HG03097 (cell line): ENCODE measurements at regions not wholly inside any gene's neighbourhood (a gene's known extent, or its start where the extent isn't known, plus 50 kb on each side); places are given as distances from the start of the nearest gene placed in this dataset.
"Not testable (repeated sequence)": the region's sequence is repeated elsewhere in the genome, so short reads cannot be mapped to it uniquely, and the experiment has no call there.

ENCODE experiments used
- ATAC-seq: cut with Tn5 transposase; IDR thresholded peaks from one replicate; pipeline ENCODE4 v1.9.1; 2021; ENCODE audit not compliant: unreplicated experiment, low FRiP score

DNA sequence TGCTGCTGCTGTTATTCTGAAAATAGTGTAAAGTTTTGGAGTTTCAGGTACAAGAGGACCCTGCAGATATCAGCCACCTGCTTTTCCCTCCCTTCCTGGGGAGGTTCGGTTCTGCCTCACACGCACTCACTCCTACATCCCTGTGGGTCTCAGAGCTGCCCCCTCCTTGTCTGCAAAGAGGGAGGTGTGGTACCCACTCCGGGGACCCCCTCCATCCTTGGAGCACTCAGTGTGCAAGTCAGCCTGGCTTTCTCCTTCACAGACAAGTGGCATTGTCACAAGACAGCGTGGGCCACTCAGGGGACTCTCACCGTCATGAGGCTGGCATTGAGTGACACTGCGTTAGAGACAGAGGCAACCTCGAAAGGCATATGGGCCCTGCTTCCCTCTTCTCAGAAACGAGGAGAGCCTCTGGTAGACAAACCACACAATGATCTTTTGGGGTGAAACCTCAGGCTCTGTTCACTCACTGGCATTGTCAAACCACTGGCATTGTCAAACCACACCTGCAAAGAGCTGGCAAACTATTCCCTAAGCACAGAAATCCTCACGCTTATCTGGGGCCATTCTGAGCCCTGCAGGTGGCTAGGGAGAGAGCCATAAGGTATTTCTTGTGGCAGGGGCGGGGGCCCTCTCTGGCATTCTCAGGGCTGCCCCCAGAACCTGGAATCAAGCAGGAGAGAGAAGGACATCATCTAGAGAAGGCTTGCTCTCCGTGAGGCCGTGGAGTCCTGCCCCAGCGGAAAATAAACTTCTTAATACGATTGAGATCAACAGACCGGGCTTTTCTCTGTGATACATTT, 285.0 kb downstream of the SHOX start:
- no peak for ATAC-seq

DNA sequence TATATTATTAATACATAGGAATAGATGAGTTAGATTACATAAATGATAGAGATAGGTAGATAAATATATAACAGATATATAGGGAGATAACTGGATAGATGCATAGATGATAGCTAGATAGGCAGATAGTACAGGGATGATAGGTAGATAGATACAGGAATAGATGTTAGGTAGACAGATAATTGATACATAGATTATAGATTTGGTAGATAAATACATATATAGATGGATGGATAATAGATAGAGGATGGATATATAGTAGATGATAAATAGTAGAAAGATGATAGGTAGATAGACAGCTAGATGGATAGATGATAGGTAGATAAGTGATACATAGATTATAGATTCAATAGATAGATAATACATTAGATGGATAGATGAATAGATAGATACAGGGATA, 283.6 kb downstream of the SHOX start:
- ATAC-seq = no peak

DNA sequence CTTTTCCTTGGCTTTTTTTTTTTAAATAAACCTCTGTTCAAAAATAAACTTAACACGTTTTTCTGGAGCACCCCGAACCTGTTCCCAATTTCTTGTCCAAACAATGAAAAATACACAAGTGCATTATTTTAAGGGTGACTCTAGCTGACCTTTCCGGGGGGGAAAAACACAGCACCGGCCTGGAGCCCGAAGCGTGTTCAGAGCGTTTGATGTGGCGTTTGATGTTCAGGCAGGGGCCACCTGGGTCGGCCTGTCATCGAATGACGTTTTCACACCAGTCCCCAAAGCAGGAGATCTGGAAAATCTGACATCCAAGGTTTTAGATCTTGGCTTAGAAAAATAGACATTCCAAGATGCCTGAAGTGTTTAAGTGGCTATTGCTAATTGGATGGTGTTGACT, 282.1 kb downstream of the SHOX start:
- no peak for ATAC-seq

DNA sequence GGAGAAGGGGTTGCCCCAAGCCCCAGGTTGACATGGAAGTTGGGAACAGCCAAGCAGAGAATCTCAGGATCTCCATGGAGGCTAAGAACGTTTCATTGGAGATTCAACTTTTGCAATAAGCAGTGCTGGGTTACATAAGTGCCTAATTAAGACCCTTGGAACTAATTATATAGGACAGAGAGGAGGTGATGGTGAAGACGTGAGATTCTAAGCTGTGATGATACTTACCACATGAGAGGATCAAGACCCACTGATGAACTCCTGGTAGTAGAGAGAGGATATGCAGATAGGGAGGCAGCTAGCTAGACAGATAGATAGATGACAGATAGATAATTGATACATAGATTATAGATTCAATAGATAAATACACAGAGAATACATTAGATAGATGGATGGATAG, 278.5 kb downstream of the SHOX start:
- ATAC-seq = not testable (repeated sequence)

DNA sequence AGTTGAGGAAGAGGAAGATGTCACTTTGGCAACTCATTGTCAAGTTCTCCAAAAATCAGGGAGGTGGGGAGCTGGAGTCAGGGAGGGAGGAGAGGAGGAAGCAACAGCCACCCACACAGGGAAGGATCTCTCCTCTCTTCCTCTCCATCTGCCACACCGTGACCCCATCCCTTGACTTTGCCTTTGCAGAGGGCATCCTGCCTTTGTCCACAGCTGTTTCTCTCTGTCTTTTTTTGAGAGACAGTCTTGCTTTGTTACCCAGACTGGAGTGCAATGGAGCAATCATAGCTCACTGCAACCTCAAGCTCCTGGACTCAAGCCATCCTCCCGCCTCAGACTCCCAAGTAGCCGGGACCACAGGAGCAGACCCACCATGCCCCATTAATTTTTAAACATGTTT, 276.0 kb downstream of the SHOX start:
- ATAC-seq = no peak

DNA sequence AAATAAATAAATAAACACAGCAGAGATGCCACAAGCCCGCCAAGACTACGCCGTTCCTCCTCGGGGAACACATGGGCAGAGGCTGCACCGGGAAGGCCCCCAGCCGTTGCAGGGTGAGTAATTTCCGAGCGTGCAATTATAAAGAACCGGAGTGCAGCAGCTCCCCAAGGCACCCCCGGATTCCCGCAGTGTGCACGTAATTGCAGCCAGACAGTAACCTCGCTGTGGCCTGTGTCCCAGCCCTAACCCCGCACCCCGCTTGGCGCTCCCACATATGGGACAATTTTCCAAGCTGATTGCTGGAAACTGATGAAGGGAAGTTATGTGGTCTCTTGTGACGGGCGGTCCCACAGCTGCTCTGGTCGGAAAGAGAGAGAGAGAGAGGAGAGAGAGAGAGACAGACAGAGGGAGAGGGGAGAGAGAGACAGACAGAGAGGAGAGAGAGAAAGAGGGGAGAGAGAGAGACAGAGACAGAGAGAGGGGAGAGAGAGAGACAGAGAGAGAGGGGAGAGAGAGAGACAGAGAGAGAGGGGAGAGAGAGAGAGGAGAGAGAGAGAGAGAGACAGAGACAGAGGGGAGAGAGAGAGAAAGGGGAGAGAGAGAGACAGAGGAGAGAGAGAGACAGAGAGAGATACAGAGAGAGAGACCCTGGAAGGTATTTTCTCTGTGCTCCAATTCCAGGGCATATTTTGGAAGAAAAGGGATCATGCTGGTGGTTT, 275.4 kb downstream of the SHOX start:
- ATAC-seq = no peak

DNA sequence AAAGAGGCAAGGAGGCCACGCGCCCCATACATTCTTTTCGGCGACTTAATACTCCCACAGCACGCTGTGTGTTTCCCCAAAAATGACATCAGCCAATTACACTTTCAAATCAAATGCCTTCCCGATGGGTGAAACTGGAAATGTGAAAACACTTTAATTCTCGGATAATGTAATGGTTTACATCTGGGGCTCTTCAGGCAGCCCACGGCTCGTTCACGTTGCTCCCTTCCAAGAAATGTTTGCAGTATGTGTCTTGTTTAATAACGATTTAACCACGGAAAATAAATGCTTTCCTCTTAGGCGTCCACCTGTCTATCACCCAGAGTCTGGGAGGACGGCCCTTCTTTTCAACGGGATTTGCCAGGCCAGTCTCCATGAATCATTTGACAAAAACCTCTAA, 272.5 kb downstream of the SHOX start:
- no peak for ATAC-seq

DNA sequence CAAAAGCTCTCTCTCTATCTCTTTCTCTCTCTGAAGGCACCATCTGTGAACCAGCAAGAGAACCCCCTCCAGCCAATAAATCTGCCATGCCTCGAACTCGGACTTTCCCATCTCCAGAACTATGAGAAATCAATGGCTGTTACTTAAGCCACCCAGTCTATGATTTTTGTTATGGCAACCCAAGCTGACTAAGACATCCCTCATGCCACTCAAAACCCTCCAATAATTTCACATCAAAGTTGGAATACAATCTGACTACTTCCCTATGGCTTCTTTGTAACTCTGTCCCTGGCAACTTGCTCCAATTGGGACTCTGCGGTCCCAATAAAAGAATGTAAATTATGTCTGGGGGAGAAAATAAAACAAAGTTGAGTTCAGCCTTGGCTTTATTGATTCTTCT, 265.7 kb downstream of the SHOX start:
- no peak for ATAC-seq

DNA sequence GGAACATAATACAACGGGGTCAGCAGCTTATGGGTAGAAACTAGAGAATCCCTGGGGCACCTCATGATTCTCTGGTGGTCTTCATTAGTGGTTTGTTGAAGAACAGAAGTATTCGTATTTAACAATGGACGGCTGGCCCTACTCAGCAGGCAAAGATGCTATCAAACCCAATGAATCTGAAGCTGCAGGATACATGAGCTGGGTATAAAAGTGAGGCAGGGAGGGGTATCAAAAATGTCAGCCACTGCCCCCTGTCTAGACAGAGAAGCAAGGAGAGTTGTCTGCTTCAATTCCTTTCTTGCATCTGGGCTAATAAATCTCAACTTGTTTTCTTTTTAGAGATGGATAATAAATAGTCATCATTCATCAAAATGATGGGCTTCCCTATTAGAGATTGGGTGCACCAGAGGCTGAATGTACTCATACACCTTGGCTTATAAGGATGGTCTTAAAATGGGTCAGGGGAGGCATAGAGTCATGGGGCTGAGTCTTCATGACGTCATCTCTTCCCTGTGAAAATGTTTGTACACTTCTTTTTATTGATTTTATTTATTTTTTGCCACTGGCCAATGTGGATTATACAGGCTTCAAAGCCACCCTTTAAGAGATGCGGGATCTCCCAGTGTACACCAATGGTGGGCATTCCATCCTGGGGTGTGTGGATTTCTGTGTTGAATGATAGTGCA, 259.5 kb downstream of the SHOX start:
- ATAC-seq = no peak

DNA sequence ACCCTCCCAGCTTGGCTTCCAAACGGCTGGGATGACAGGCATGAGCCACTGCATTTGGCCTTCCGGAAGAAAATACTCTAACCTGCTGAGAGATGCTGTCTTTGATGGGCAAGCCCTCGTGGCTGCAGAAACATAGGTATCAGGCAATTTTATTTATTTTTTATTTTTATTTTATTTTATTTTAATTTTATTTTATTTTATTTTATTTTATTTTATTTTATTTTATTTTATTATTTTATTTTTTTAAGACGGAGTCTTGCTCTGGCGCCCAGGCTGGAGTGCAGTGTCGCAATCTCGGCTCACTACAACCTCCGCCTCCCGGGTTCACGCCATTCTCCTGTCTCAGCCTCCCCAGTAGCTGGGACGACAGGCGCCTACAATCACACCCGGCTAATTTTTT, 257.1 kb downstream of the SHOX start:
- ATAC-seq = not testable (repeated sequence)

DNA sequence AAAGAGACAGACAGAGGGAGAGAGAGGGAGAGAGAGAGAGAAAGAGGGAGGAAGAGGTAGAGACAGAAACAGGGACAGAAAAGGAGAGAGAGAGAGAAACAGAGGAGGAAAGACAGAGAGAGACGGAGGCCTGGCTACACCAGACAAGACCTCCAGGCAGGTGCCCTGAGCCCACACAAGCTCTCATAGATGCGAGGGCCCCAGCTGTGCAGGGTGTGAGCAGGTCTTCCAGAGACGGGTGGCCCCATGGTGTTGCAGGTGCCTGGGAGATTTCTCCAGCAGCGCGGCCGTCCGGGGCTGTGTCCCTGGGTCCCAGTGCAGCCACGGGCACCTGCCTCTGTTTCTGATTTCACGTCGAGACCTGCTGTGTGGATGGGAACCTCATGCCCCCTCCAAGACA, 253.0 kb downstream of the SHOX start:
- ATAC-seq = no peak

DNA sequence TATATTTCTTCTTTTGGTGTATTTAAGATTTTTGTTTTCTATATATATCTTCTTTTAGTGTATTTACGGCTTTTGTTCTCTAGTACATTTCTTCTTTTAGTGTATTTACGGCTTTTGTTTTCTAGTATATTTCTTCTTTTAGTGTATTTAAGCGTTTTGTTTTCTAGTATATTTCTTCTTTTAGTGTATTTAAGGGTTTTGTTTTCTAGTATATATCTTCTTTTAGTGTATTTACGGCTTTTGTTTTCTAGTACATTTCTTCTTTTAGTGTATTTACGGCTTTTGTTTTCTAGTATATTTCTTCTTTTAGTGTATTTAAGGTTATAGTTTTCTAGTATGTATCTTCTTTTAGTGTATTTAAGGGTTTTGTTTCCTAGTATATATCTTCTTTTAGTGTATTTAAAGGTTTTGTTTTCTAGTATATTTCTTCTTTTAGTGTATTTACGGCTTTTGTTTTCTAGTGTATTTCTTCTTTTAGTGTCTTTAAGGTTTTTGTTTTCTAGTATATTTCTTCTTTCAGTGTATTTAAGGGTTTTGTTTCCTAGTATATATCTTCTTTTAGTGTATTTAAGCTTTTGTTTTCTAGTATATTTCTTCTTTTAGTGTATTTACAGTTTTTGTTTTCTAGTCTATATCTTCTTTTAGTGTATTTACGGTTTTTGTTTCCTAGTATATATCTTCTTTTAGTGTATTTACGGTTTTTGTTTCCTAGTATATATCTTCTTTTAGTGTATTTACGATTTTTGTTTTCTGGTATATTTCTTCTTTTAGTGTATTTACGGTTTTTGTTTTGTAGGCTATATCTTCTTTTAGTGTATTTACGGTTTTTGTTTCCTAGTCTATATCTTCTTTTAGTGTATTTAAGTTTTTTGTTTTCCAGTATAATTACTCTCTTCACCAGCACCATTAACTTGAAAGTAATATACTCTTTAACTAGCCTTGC, 249.4 kb downstream of the SHOX start:
- ATAC-seq = not testable (repeated sequence)

DNA sequence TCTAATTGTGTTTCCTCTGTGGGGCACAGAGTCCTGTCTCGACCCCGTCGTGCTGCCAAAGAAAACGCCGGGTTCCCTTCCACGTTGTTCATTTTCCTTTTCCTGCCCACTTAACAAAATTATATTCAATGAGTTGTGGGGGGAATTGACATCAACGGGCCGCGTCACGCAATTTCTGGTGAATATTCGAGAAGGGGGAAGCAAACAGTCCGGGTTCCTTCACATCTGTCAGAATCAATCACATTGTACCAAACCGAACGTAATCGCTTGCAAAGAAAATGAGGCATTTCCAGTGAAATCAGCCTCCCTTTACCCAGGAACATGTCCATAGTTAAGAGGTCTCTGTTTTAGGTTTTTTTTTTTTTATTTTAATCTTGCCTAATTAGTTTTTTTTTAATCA, 243.5 kb downstream of the SHOX start:
- no peak for ATAC-seq

DNA sequence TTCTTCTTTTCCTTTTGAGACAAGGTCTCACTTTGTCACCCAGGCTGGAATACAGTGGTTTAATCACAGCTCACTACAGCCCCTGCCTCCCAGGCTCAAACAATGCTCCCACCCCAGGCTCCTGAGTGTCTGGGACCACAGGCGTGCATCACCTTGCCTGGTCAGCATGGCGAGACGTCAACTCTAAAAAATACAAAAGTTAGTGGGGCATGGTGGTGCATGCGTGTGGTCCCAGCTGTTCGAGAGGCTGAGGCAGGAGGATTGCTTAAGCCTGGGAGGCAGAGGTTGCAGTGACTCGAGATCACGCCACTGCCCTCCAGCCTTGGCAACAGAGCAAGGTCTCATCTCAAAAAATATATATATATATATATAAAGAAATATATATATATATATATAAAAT, 242.4 kb downstream of the SHOX start:
- ATAC-seq = no peak

DNA sequence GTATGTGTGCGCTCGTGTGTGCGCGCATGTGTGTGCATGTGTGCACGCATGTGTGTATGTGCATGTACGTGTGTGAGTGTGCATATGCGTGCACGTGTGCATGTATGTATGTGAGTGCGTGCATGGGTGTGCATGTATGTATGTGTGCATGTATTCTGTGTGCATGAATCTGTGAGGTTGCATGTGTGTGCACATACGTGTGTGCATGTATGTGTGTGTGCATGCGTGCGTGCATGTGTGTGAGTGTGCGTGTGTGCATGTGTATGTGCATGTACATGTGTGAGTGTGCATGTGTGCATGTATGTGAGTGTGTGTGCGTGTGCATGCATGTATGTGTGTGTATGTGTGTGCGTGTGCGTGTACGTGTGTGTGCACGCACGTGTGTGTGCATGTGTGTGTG, 241.5 kb downstream of the SHOX start:
- ATAC-seq = no peak

DNA sequence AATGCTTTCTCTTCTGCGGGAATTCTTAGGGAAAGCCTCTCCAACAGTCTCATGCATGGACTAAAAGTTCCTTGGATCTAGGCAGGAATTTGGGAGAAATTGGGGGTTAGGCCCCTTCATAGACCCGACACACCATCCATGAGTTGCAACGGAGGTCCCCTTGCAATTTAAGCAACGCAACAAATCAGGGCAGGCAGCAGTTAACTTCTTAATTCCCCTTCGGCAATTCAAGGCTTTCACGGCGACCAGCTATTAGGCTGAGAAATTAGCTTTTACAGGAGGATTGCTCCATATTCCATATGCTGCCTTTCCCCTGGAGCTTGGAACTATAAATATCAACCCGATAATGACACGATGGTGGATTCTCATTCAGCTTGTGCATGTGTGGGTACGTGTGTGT, 241.0 kb downstream of the SHOX start:
- no peak for ATAC-seq

DNA sequence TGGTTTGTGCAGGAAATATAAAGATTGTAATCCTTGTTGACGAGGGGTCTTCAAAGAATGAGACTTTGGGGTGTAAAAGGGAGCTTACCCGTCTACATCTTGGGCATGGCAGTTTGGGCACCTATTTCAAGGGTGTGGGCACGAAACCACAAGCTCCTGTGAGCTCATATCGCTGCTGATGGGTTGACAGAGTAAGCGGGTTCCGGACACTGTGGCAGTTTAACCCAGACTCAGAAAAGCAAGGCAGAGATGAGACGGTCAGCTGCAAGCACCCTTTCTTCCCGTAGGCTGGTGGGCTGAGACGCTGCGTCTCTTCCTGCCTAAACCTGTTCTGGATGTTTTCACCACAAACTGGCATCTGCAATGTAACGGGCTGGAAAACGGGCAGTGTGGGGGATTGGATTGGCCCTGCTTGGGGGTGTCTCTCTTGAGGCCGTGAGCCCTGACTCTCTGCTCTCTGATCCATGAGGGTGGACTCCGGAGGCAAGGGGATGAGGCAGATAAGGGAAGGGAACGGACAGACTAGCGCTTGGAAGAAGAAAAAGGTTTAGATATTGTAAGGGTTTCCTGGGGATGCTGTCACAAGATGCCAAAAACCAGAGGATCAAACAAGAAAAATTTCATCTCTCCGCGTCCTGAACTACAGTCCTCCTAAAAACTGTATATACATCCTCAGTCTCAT, 237.5 kb downstream of the SHOX start:
- ATAC-seq = no peak

DNA sequence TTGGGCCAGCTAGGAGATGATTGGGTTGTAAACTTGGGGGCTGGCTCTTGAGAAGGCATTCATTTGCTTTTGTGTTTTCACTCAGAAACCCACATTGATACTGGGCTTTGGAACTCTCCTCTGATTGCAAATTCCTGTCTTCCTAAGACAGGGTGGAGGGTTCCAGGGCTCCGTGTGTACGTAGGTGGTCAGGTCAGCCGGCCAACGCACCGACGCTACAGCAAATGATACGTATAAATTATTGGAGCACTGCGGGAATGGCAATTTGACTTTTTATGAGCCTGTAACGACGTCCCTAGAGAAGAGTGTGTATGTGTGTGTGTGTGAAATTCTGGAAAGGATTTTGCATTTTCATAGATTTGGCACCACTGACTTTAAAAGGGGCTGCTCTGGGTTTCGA, 236.9 kb downstream of the SHOX start:
- ATAC-seq = no peak

DNA sequence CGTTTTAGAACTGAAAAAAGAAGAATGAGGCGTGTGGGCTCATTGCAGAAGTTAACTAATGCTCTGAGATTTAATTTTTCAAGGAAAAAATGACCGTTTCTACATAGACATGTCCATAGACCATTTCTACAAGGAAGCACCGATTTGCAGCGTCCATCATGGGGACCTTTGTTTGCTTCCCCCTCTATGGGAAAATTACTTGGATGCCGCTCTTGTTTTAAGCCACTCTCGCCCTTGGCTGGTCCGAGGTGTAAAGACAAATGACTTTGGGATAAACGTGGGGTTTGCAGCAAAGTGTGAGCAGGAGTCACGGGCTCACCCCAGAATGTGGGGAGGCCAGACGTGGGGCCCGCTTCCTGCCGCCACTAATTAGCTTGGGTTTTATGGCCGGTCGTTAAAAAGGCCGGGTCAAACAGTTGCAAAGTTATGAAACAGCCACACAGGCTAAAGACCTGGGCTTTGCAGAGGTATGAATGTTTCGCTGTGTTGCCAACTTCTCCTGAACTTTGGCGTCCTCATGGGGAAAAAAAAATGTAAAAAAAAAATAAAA, 235.9 kb downstream of the SHOX start:
- ATAC-seq = no peak

DNA sequence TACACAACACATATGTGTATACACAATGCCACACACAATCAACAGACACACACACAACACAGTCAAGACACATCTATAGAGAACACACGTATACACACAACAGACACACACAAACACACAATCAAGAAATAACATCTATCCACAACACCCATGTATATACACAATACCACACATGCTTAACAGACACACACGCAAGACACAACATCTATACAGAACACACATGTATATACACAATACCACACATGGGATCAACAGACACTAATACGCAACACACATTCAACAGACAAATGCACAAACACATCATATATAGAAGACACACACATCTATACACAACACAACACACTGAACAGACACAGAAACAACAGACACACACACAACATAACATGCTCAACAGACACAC, 234.8 kb downstream of the SHOX start:
- ATAC-seq = no peak
